ENCODE measurements at regions not wholly inside any gene's neighbourhood (a gene's known extent, or its start where the extent isn't known, plus 50 kb on each side); places are given as distances from the start of the nearest gene placed in this dataset.

DNA sequence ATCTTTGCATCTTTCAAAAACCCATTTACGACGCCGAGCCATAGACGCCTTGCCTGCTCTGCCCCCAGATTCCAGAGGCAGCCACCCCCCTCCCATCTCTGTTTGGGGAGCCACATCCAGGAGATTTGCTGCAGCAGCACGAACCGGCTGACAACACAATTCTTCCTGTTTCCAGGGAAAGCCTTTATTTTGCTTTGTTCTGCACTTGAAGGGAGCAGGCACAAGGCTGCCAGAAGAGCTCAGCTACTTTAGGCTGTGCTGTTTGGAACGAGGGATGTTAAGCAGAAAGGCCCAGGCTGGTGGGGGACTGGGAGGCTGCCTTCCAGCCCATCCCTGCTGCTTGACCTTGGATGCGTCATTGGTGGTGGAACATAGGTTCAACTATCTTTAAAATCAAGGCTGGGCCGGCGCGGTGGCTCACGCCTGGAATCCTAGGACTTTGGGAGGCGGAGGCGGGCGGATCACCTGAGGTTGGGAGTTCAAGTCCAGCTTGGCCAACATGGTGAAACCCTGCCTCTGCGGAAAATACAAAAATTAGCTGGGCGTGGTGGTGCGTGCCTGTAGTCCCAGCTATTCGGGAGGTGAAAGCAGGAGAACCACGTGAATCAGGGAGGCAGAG lies 243.9 kb downstream of the MIAT start:
- TF ChIP-seq, protein P1, sequence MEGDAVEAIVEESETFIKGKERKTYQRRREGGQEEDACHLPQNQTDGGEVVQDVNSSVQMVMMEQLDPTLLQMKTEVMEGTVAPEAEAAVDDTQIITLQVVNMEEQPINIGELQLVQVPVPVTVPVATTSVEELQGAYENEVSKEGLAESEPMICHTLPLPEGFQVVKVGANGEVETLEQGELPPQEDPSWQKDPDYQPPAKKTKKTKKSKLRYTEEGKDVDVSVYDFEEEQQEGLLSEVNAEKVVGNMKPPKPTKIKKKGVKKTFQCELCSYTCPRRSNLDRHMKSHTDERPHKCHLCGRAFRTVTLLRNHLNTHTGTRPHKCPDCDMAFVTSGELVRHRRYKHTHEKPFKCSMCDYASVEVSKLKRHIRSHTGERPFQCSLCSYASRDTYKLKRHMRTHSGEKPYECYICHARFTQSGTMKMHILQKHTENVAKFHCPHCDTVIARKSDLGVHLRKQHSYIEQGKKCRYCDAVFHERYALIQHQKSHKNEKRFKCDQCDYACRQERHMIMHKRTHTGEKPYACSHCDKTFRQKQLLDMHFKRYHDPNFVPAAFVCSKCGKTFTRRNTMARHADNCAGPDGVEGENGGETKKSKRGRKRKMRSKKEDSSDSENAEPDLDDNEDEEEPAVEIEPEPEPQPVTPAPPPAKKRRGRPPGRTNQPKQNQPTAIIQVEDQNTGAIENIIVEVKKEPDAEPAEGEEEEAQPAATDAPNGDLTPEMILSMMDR (IDR thresholded peaks at IDR 0.05) = no peak
- TF ChIP-seq POLR2A (IDR thresholded peaks at IDR 0.05) = no peak
